Activated CD8-positive, alpha-beta memory T cell treated with anti-CD3 and anti-CD28 coated beads, Interleukin-2, amount 10 ng/mL, durations not matched to agents 7 days and 5 days (primary cell): ENCODE measurements at regions not wholly inside any gene's neighbourhood (a gene's known extent, or its start where the extent isn't known, plus 50 kb on each side); places are given as distances from the start of the nearest gene placed in this dataset.

Experiments used
- ATAC-seq: fragments of 150-1000 bp; cut with Tn5 transposase; one replicate; pipeline ENCODE4 v1.10.0; 2021; ENCODE audit warnings: moderate library complexity
- CTCF ChIA-PET: fragments of 350-600 bp; sonication (Branson Sonifier 250); formaldehyde crosslinking; loops from one replicate; lab custom pipeline; 2021; ENCODE audit warnings: antibody characterized with exemption; lab: Charles Lee
- DNase-seq: peaks from one replicate; pipeline ENCODE4 v3.0.0-alpha.2; 2020
- H3K27ac Mint-ChIP-seq: one replicate; pipeline ENCODE4 v1.8.0; 2021; ENCODE audit warnings: mild to moderate bottlenecking, mixed read lengths
- H3K27me3 Mint-ChIP-seq: one replicate; pipeline ENCODE4 v1.8.0; 2021; ENCODE audit warnings: mixed read lengths
- H3K36me3 Mint-ChIP-seq: one replicate; pipeline ENCODE4 v1.8.0; 2021; ENCODE audit warnings: mild to moderate bottlenecking, mixed read lengths
- H3K4me1 Mint-ChIP-seq: one replicate; pipeline ENCODE4 v1.8.0; 2021; ENCODE audit warnings: mixed read lengths
- H3K4me3 Mint-ChIP-seq: one replicate; pipeline ENCODE4 v1.8.0; 2021; ENCODE audit warnings: mild to moderate bottlenecking, moderate library complexity, mixed read lengths
- H3K9me3 Mint-ChIP-seq: one replicate; pipeline ENCODE4 v1.8.0; 2022; ENCODE audit warnings: low read depth, mixed read lengths

DNA sequence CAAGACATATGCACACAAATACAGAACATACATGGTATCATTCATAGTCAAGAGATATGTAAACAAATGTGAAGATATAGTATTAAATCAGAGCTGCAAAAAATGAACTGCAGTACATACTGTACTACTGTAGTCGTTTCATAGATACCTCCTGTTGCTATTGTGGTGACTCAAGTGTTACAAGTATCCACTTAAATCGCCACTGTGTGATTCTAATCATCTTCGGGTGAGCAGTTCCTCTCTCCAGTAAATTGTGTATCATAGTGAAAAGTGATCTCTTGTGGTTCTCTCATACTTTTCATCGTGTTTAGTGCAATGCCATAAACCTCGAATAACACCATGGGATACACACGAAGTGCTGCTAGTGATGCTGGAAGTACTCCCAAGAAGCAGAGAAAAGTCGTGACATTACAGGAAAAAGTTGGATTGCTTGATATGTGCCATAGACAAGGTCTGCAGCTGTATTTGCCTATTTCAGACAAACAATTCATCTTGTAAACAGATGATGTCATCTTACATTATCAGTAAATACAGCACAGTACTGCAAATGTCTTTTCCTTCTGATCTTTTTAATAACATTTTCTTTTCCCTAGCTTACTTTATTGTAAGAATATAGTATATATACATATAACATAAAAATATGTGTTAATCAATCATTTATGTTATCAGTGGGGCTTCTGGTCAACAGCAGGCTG is 222.2 kb downstream of the BCL11A start:
- ATAC-seq (no peak), DNase-seq (no peak)
- no peaks in the 10 kb centered on the region for H3K4me1 Mint-ChIP-seq
- peaks cover 10% of the 10 kb centered on the region for H3K27me3 Mint-ChIP-seq
- peaks cover 2% of the 10 kb centered on the region for H3K9me3 Mint-ChIP-seq
- CTCF ChIA-PET: interaction anchor here (1.0 kb wide), 1 partner anchor 16 kb away, joined by 3 read pairs; no protein-coding TSS in a partner anchor
- no peak overlapping the region for H3K4me3 Mint-ChIP-seq
- no peak overlapping the region for H3K27ac Mint-ChIP-seq
- no peaks in the 10 kb centered on the region for H3K36me3 Mint-ChIP-seq

DNA sequence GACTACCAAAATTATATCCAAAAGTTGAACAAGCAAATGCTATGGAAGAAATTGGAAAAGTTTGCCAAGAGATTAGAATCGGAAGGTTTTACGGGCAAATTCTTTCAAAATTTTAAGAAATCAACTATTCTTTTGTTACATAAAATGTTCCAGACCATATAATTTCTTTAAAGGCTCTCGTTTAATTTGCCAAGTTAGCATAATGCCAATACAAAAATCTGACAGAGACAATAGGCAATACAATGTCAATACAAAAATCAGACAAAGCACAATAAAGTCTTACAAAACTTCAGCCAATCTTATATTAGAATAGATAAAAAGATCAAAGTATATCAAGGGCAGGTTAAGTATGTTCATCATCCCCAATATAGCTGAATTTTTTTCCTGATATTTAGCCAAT is 224.2 kb downstream of the BCL11A start:
- no peaks in the 10 kb centered on the region for H3K36me3 Mint-ChIP-seq
- no peak overlapping the region for H3K4me3 Mint-ChIP-seq
- CTCF ChIA-PET: no interaction called here

GRCh38 chr2:60324536-60324935 is 228.9 kb downstream of the BCL11A start:
- Mint-ChIP-seq H3K27ac (no peak overlapping the region), H3K27me3 (peaks cover 10% of the 10 kb centered on the region), H3K4me1 (no peaks in the 10 kb centered on the region), H3K36me3 (no peaks in the 10 kb centered on the region), H3K4me3 (no peak overlapping the region), H3K9me3 (peaks cover 4% of the 10 kb centered on the region)
- ATAC-seq (no peak), DNase-seq (no peak)
- CTCF ChIA-PET: no interaction called here

More for the DNA sequence above, 224.2 kb downstream of the BCL11A start:
- Mint-ChIP-seq H3K27me3 (peaks cover 10% of the 10 kb centered on the region), H3K4me1 (no peaks in the 10 kb centered on the region), H3K27ac (no peak overlapping the region), H3K9me3 (peaks cover 4% of the 10 kb centered on the region)
- ATAC-seq: no peak
- no peak for DNase-seq

- CTCF ChIA-PET: no interaction called here
- ATAC-seq (no peak), DNase-seq (no peak)
- H3K4me1 Mint-ChIP-seq: no peaks in the 10 kb centered on the region
- peaks cover 4% of the 10 kb centered on the region for H3K9me3 Mint-ChIP-seq
- H3K36me3 Mint-ChIP-seq: no peaks in the 10 kb centered on the region
- H3K27ac Mint-ChIP-seq: no peak overlapping the region
- peaks cover 8% of the 10 kb centered on the region for H3K27me3 Mint-ChIP-seq
- no peak overlapping the region for H3K4me3 Mint-ChIP-seq
These were observed 231.6 kb downstream of the BCL11A start for GRCh38 chr2:60321816-60322215.

- Mint-ChIP-seq H3K9me3 (no peaks in the 10 kb centered on the region), H3K36me3 (no peaks in the 10 kb centered on the region), H3K4me1 (no peaks in the 10 kb centered on the region), H3K27me3 (peaks cover 12% of the 10 kb centered on the region), H3K4me3 (no peak overlapping the region), H3K27ac (no peak overlapping the region)
- DNase-seq (no peak), ATAC-seq (no peak)
- CTCF ChIA-PET: no interaction called here
These were observed 232.7 kb downstream of the BCL11A start for GRCh38 chr2:60320724-60321123.

GRCh38 chr2:60319031-60319547 is 234.4 kb downstream of the BCL11A start:
- ATAC-seq: no peak
- H3K27me3 Mint-ChIP-seq: peaks cover 24% of the 10 kb centered on the region
- no peak for DNase-seq
- H3K36me3 Mint-ChIP-seq: no peaks in the 10 kb centered on the region
- CTCF ChIA-PET: no interaction called here
- peaks cover 7% of the 10 kb centered on the region for H3K4me1 Mint-ChIP-seq
- no peaks in the 10 kb centered on the region for H3K9me3 Mint-ChIP-seq
- H3K27ac Mint-ChIP-seq: no peak overlapping the region
- H3K4me3 Mint-ChIP-seq: no peak overlapping the region

DNA sequence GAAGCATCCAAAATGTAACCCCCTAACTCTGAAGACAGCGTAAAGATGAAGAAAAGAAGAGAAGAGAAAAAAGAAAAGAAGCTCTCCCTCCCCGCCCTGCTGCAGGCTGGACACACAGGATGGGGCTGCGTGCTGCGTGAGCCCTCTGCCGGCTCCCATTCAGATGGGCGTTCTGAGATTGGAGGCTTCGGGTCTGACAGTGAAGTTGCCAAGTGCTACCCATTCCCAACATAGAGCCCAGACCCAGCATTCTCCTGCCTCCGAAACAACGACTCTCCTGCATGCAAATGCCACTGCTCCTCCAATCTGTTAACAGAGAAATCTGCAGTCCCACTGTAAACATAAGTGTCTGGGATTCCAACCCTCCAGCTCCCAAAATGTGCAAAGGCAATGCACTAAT is 234.9 kb downstream of the BCL11A start:
- no peak overlapping the region for H3K4me3 Mint-ChIP-seq
- H3K4me1 Mint-ChIP-seq: peaks cover 13% of the 10 kb centered on the region
- CTCF ChIA-PET: no interaction called here
- ATAC-seq (no peak), DNase-seq (no peak)
- no peaks in the 10 kb centered on the region for H3K9me3 Mint-ChIP-seq
- no peaks in the 10 kb centered on the region for H3K36me3 Mint-ChIP-seq
- no peak overlapping the region for H3K27ac Mint-ChIP-seq
- peaks cover 21% of the 10 kb centered on the region for H3K27me3 Mint-ChIP-seq

DNA sequence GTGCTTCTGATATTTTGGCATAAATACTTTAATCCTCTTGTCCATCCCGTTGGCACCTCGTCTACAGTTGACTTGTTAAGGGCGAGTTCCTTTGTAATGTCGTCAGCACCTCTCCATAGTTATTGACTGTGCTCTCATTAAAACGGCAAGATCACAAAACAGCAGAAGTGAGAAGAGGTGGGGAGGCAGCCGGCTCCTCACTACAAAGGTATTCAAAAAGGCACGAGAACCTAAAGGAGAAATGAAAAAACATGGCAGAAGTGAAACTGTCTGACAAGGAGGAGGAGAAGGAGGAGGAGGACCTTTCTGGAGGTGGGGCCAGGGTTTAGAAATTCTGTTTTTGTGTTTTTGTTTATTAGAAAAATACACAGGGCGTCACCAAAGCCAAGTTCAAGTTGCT is 235.6 kb downstream of the BCL11A start:
- no peak for ATAC-seq
- no peak overlapping the region for H3K4me3 Mint-ChIP-seq

DNA sequence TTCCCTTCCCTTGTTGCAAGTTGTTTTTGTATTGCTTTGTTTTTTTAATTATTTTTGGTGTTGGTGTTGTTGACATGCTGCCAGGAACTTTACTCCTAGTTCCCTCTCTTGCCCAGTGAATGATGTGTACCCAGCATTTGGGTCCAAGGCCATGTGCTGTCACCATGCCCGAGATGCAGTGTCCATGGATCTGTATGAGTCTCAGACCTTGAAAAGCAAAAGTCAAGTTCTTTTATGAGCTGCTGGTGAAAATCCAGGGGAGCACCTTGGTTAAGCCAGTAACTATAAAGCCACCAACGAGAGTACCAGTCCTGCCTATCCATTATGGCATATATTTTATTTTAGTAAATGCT is 236.4 kb downstream of the BCL11A start:
- Mint-ChIP-seq H3K36me3 (peaks cover 1% of the 10 kb centered on the region), H3K4me3 (no peak overlapping the region), H3K27ac (no peak overlapping the region), H3K9me3 (no peaks in the 10 kb centered on the region), H3K4me1 (peaks cover 25% of the 10 kb centered on the region), H3K27me3 (peaks cover 21% of the 10 kb centered on the region)
- DNase-seq: no peak
- ATAC-seq: no peak
- CTCF ChIA-PET: no interaction called here

More for the DNA sequence above, 235.6 kb downstream of the BCL11A start:
- CTCF ChIA-PET: no interaction called here
- peaks cover under 1% of the 10 kb centered on the region for H3K36me3 Mint-ChIP-seq
- H3K27me3 Mint-ChIP-seq: peaks cover 21% of the 10 kb centered on the region
- DNase-seq: no peak
- H3K27ac Mint-ChIP-seq: no peak overlapping the region
- peaks cover 20% of the 10 kb centered on the region for H3K4me1 Mint-ChIP-seq
- H3K9me3 Mint-ChIP-seq: no peaks in the 10 kb centered on the region

GRCh38 chr2:60316381-60317033 is 236.9 kb downstream of the BCL11A start:
- no peak for ATAC-seq
- Mint-ChIP-seq H3K4me3 (no peak overlapping the region), H3K4me1 (peaks cover 28% of the 10 kb centered on the region), H3K27ac (no peak overlapping the region), H3K9me3 (no peaks in the 10 kb centered on the region), H3K27me3 (peaks cover 21% of the 10 kb centered on the region), H3K36me3 (peaks cover 1% of the 10 kb centered on the region)
- CTCF ChIA-PET: interaction anchor here (1.0 kb wide), 1 partner anchor 14 kb away, joined by 3 read pairs; no protein-coding TSS in a partner anchor
- DNase-seq: no peak

DNA sequence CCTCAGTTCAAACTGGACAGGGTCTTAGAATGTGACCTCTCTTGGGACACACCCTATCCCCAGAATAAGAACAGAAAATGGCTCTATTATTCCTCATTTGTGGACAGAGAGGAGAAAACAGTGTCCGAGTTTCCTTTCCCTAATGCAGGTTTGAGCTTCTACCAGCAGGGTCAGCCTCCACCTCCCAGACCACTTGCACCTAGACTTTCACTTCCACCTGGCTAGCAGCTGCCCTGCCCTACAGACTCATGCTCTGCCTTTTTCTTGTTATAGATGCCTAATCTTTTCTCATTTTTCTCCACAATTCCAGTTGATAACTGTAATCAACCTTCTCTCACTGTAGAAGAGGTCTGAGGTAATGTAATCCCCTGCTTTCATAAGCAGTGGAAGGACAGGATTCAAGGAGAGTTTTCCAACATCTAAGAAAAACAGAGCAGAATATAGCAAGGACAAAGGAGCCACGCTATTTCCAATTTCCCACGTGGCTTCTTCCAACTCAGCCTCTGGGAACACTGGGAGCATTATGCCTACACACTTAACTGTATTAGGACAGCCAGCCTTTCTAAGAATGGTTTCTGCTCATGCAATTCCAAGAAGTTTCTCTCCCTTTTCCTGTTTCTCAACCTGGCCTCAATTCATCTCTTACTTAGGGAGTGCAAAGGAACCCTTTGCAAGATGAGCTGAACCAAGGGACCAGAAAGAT is 239.8 kb downstream of the BCL11A start:
- DNase-seq: no peak
- no peak overlapping the region for H3K4me3 Mint-ChIP-seq

GRCh38 chr2:60312618-60313017 is 240.8 kb downstream of the BCL11A start:
- peak overlapping the region; percentile 21 for H3K27ac Mint-ChIP-seq
- no peak overlapping the region for H3K4me3 Mint-ChIP-seq
- CTCF ChIA-PET: interaction anchor here (1.4 kb wide), 1 partner anchor 269 kb away, joined by 3 read pairs; no protein-coding TSS in a partner anchor
- peak; percentile 81 for ATAC-seq
- no peaks in the 10 kb centered on the region for H3K9me3 Mint-ChIP-seq
- DNase-seq: no peak
- H3K4me1 Mint-ChIP-seq: peaks cover 36% of the 10 kb centered on the region
- H3K36me3 Mint-ChIP-seq: peaks cover 1% of the 10 kb centered on the region
- peaks cover 22% of the 10 kb centered on the region for H3K27me3 Mint-ChIP-seq

More for the DNA sequence above, 239.8 kb downstream of the BCL11A start:
- H3K36me3 Mint-ChIP-seq: peaks cover 1% of the 10 kb centered on the region
- no peak for ATAC-seq
- H3K9me3 Mint-ChIP-seq: no peaks in the 10 kb centered on the region
- no peak overlapping the region for H3K27ac Mint-ChIP-seq
- CTCF ChIA-PET: no interaction called here
- H3K4me1 Mint-ChIP-seq: peaks cover 36% of the 10 kb centered on the region
- H3K27me3 Mint-ChIP-seq: peaks cover 23% of the 10 kb centered on the region

GRCh38 chr2:60311524-60311923 is 241.9 kb downstream of the BCL11A start:
- Mint-ChIP-seq H3K9me3 (no peaks in the 10 kb centered on the region), H3K4me3 (no peak overlapping the region), H3K36me3 (peaks cover 1% of the 10 kb centered on the region), H3K27me3 (peaks cover 28% of the 10 kb centered on the region), H3K4me1 (peaks cover 36% of the 10 kb centered on the region), H3K27ac (no peak overlapping the region)
- DNase-seq (no peak), ATAC-seq (peak; percentile 50)
- CTCF ChIA-PET: interaction anchor here (1.4 kb wide), 1 partner anchor 270 kb away, joined by 3 read pairs; no protein-coding TSS in a partner anchor
